IPS-20b (cell line): ENCODE measurements at regions not wholly inside any gene's neighbourhood (a gene's known extent, or its start where the extent isn't known, plus 50 kb on each side); places are given as distances from the start of the nearest gene placed in this dataset.

Experiments used
- H3K27ac ChIP-seq: one replicate; pipeline ENCODE4 v1.5.1; 2013; ENCODE audit warnings: low read length
- H3K27me3 ChIP-seq: 2 replicates; pipeline ENCODE4 v1.6.1; 2013; ENCODE audit warnings: mild to moderate bottlenecking, low read length, inconsistent platforms; ENCODE audit not compliant: insufficient read depth
- H3K36me3 ChIP-seq: 2 replicates; pipeline ENCODE4 v1.6.1; 2013; ENCODE audit warnings: low read depth, mild to moderate bottlenecking, inconsistent platforms, low read length, moderate library complexity; ENCODE audit not compliant: insufficient read depth
- H3K4me1 ChIP-seq: 2 replicates; pipeline ENCODE4 v1.6.1; 2013; ENCODE audit warnings: mild to moderate bottlenecking, control low read depth, inconsistent platforms, low read length, moderate library complexity; ENCODE audit not compliant: insufficient read depth
- H3K4me3 ChIP-seq: 2 replicates; pipeline ENCODE4 v1.5.1; 2013; ENCODE audit warnings: mild to moderate bottlenecking, low read length, inconsistent platforms
- H3K9ac ChIP-seq: 2 replicates; pipeline ENCODE4 v1.6.1; 2013; ENCODE audit warnings: low read depth, mild to moderate bottlenecking, inconsistent platforms, low read length, moderate library complexity
- H3K9me3 ChIP-seq: 2 replicates; pipeline ENCODE4 v1.6.1; 2013; ENCODE audit warnings: mild to moderate bottlenecking, low read depth, low read length, inconsistent platforms; ENCODE audit not compliant: insufficient read depth

- Histone ChIP-seq H3K9me3 (no peaks in the 10 kb centered on the region), H3K27me3 (no peaks in the 10 kb centered on the region), H3K36me3 (no peaks in the 10 kb centered on the region), H3K9ac (no peak overlapping the region), H3K4me1 (no peaks in the 10 kb centered on the region; the same call in 1 of the 2 replicates), H3K4me3 (no peak overlapping the region), H3K27ac (no peak overlapping the region)
These were observed 511.7 kb downstream of the NR2F1-AS1 start for GRCh38 chr5:93069276-93069675.

GRCh38 chr5:93062548-93062947 lies 518.5 kb downstream of the NR2F1-AS1 start:
- H3K9ac ChIP-seq, result no peak overlapping the region
- H3K36me3 ChIP-seq, result no peaks in the 10 kb centered on the region
- H3K27ac ChIP-seq, result no peak overlapping the region
- H3K27me3 ChIP-seq, result no peaks in the 10 kb centered on the region
- H3K9me3 ChIP-seq, result no peaks in the 10 kb centered on the region
- H3K4me3 ChIP-seq, result no peak overlapping the region
- H3K4me1 ChIP-seq, result peaks cover 9% of the 10 kb centered on the region; the same call in 1 of the 2 replicates

- Histone ChIP-seq H3K9me3 (peaks cover 5% of the 10 kb centered on the region; the same call in 1 of the 2 replicates), H3K36me3 (no peaks in the 10 kb centered on the region), H3K27ac (no peak overlapping the region), H3K4me1 (peaks cover 15% of the 10 kb centered on the region; the same call in 1 of the 2 replicates), H3K4me3 (no peak overlapping the region), H3K27me3 (no peaks in the 10 kb centered on the region), H3K9ac (no peak overlapping the region)
These were observed 522.7 kb downstream of the NR2F1-AS1 start for GRCh38 chr5:93058309-93058708.

GRCh38 chr5:93057311-93057710 lies 523.7 kb downstream of the NR2F1-AS1 start:
- Histone ChIP-seq H3K9ac (no peak overlapping the region), H3K9me3 (peaks cover 5% of the 10 kb centered on the region; the same call in 1 of the 2 replicates), H3K4me1 (peaks cover 15% of the 10 kb centered on the region; the same call in 1 of the 2 replicates), H3K27me3 (no peaks in the 10 kb centered on the region), H3K36me3 (no peaks in the 10 kb centered on the region), H3K4me3 (peak overlapping the region; percentile 26; the same call in 1 of the 2 replicates), H3K27ac (no peak overlapping the region)

- Histone ChIP-seq H3K27me3 (no peaks in the 10 kb centered on the region), H3K4me1 (peaks cover 15% of the 10 kb centered on the region; the same call in 1 of the 2 replicates), H3K36me3 (no peaks in the 10 kb centered on the region), H3K27ac (no peak overlapping the region), H3K9me3 (peaks cover 5% of the 10 kb centered on the region; the same call in 1 of the 2 replicates), H3K4me3 (no peak overlapping the region), H3K9ac (no peak overlapping the region)
These were observed 525.0 kb downstream of the NR2F1-AS1 start for GRCh38 chr5:93055971-93056370.

GRCh38 chr5:93055561-93055960 lies 525.5 kb downstream of the NR2F1-AS1 start:
- Histone ChIP-seq H3K27ac (no peak overlapping the region), H3K27me3 (no peaks in the 10 kb centered on the region), H3K4me3 (no peak overlapping the region), H3K9ac (no peak overlapping the region), H3K36me3 (no peaks in the 10 kb centered on the region), H3K9me3 (peaks cover 5% of the 10 kb centered on the region; the same call in 1 of the 2 replicates), H3K4me1 (peaks cover 15% of the 10 kb centered on the region; the same call in 1 of the 2 replicates)

- H3K9me3 ChIP-seq, result peaks cover 5% of the 10 kb centered on the region; the same call in 1 of the 2 replicates
- no peak overlapping the region for H3K4me3 ChIP-seq
- no peak overlapping the region for H3K27ac ChIP-seq
- H3K27me3 ChIP-seq, result no peaks in the 10 kb centered on the region
- H3K4me1 ChIP-seq, result peaks cover 15% of the 10 kb centered on the region; the same call in 1 of the 2 replicates
- H3K9ac ChIP-seq, result no peak overlapping the region
- H3K36me3 ChIP-seq, result no peaks in the 10 kb centered on the region
These were observed 526.4 kb downstream of the NR2F1-AS1 start for GRCh38 chr5:93054424-93055163.

GRCh38 chr5:93053825-93054224 lies 527.2 kb downstream of the NR2F1-AS1 start:
- no peaks in the 10 kb centered on the region for H3K27me3 ChIP-seq
- H3K9ac ChIP-seq, result no peak overlapping the region
- H3K4me3 ChIP-seq, result no peak overlapping the region
- no peaks in the 10 kb centered on the region for H3K36me3 ChIP-seq
- peaks cover 11% of the 10 kb centered on the region; the same call in 1 of the 2 replicates for H3K4me1 ChIP-seq
- peaks cover 5% of the 10 kb centered on the region; the same call in 1 of the 2 replicates for H3K9me3 ChIP-seq
- no peak overlapping the region for H3K27ac ChIP-seq

GRCh38 chr5:93048858-93049257 lies 532.2 kb downstream of the NR2F1-AS1 start:
- Histone ChIP-seq H3K9me3 (no peaks in the 10 kb centered on the region), H3K4me3 (no peak overlapping the region), H3K4me1 (no peaks in the 10 kb centered on the region), H3K27ac (no peak overlapping the region), H3K27me3 (no peaks in the 10 kb centered on the region), H3K36me3 (no peaks in the 10 kb centered on the region), H3K9ac (no peak overlapping the region)

GRCh38 chr5:93044859-93045666 lies 536.0 kb downstream of the NR2F1-AS1 start:
- Histone ChIP-seq H3K4me1 (no peaks in the 10 kb centered on the region), H3K36me3 (no peaks in the 10 kb centered on the region), H3K9ac (no peak overlapping the region), H3K4me3 (no peak overlapping the region), H3K27me3 (no peaks in the 10 kb centered on the region), H3K9me3 (no peaks in the 10 kb centered on the region), H3K27ac (no peak overlapping the region)

- Histone ChIP-seq H3K27me3 (no peaks in the 10 kb centered on the region), H3K27ac (no peak overlapping the region), H3K36me3 (no peaks in the 10 kb centered on the region), H3K4me1 (no peaks in the 10 kb centered on the region), H3K4me3 (no peak overlapping the region), H3K9ac (no peak overlapping the region), H3K9me3 (no peaks in the 10 kb centered on the region)
These were observed 541.1 kb downstream of the NR2F1-AS1 start for GRCh38 chr5:93039888-93040287.
